ENCODE measurements at regions not wholly inside any gene's neighbourhood (a gene's known extent, or its start where the extent isn't known, plus 50 kb on each side); places are given as distances from the start of the nearest gene placed in this dataset.

- TF ChIP-seq, protein P1, sequence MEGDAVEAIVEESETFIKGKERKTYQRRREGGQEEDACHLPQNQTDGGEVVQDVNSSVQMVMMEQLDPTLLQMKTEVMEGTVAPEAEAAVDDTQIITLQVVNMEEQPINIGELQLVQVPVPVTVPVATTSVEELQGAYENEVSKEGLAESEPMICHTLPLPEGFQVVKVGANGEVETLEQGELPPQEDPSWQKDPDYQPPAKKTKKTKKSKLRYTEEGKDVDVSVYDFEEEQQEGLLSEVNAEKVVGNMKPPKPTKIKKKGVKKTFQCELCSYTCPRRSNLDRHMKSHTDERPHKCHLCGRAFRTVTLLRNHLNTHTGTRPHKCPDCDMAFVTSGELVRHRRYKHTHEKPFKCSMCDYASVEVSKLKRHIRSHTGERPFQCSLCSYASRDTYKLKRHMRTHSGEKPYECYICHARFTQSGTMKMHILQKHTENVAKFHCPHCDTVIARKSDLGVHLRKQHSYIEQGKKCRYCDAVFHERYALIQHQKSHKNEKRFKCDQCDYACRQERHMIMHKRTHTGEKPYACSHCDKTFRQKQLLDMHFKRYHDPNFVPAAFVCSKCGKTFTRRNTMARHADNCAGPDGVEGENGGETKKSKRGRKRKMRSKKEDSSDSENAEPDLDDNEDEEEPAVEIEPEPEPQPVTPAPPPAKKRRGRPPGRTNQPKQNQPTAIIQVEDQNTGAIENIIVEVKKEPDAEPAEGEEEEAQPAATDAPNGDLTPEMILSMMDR (IDR thresholded peaks at IDR 0.05; ENCODE audit: extremely low read depth, insufficient read depth, missing control alignments) = no peak
- DNase-seq (ENCODE audit: low spot score) = no peak
- in situ Hi-C loops (cut with MboI; ENCODE audit: low pct_unique_long_range_greater_than_20kb, low sequenced_read_pairs, unreplicated experiment) = no loop called here
These were observed 493.5 kb upstream of the B3GAT1 start for GRCh38 chr11:134905517-134905916.

DNA sequence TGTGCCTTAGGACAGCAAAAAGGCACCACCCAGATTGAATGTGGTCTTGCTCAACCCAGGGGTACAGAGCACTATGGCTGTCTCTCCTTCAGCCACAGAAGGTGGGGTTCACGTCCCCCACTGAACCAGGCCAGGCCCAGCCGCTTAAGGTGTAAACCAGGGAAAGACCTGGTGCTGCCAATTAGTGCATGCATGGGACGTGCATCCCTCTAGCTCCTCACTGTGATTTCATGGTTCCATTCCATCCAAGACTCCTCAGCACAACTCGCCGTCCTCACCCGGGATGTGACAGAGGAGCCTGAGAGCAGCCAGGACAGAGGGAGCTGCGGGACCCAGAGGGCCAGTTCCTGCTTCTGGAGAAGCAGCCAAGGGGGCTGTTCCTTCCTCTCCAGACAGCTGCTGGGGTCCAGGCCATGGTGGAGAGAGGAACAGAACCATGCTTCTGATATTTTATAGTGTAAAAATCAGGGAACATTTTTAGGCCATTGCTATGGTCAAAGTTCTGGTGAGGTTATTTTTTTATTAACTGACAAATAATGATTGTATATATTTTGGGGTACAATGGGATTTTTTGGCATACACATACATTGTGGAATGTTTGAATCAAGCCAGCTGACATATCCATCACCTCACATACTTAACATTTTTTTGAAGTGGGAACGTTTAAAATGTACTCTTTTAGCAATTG lies 492.2 kb upstream of the B3GAT1 start:
- in situ Hi-C loops (cut with MboI; ENCODE audit: low pct_unique_long_range_greater_than_20kb, low sequenced_read_pairs, unreplicated experiment) = no loop called here
- TF ChIP-seq, protein P1 (IDR thresholded peaks at IDR 0.05; ENCODE audit: extremely low read depth, insufficient read depth, missing control alignments) = no peak
- DNase-seq (ENCODE audit: low spot score) = no peak

- in situ Hi-C loops (cut with MboI; ENCODE audit: low pct_unique_long_range_greater_than_20kb, low sequenced_read_pairs, unreplicated experiment) = no loop called here
- TF ChIP-seq, protein P1 (IDR thresholded peaks at IDR 0.05; ENCODE audit: extremely low read depth, insufficient read depth, missing control alignments) = no peak
- DNase-seq (ENCODE audit: low spot score) = no peak
These were observed 490.2 kb upstream of the B3GAT1 start for GRCh38 chr11:134901955-134902918.

DNA sequence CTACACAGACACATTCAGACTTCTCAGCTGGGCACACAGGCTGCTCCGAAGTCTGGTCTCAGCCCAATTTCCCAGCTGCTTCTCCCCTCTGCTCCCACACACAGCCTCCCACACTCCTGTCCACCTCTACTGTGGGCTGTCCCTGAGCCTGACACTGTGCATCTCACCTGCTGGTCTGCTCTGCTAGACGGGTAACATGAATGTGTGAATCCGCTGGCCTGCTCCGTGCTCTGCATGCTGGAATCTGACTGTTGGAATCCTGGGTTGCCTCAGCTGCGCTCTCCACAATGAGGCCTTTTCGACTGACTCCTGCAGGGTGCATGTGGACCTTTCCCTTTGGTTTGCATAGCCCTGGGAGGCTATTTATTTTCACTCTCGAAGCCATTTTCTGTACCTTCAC lies 489.5 kb upstream of the B3GAT1 start:
- no peak for DNase-seq (ENCODE audit: low spot score)
- in situ Hi-C loops (cut with MboI; ENCODE audit: low pct_unique_long_range_greater_than_20kb, low sequenced_read_pairs, unreplicated experiment) = no loop called here
- TF ChIP-seq, protein P1 (IDR thresholded peaks at IDR 0.05; ENCODE audit: extremely low read depth, insufficient read depth, missing control alignments) = no peak

GRCh38 chr11:134893810-134894685 lies 482.0 kb upstream of the B3GAT1 start:
- TF ChIP-seq, protein P1 (IDR thresholded peaks at IDR 0.05; ENCODE audit: extremely low read depth, insufficient read depth, missing control alignments) = no peak
- DNase-seq (ENCODE audit: low spot score) = no peak
- in situ Hi-C loops (cut with MboI; ENCODE audit: low pct_unique_long_range_greater_than_20kb, low sequenced_read_pairs, unreplicated experiment) = no loop called here

DNA sequence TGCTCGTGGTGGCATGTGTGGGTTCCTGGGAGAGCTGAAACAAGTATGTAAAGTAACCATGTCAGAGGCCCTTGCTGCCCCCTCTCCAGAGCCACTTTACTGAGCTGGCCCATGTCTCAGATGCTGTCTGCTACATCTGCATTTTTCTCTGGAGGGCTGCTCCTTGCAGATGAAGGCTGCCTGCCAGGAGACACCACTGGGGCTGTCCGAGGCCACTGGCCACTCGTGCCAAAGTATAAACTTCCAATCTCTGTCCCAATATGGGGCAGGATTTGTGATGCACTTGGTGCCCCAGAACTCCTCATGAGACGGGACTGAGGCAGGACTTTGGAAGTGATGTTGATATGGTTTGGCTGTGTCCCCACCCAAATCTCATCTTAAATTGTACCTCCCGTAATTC lies 478.4 kb upstream of the B3GAT1 start:
- in situ Hi-C loops (cut with MboI; ENCODE audit: low pct_unique_long_range_greater_than_20kb, low sequenced_read_pairs, unreplicated experiment) = no loop called here
- TF ChIP-seq, protein P1 (IDR thresholded peaks at IDR 0.05; ENCODE audit: extremely low read depth, insufficient read depth, missing control alignments) = no peak
- DNase-seq (ENCODE audit: low spot score) = no peak
